Caco-2 (cell line): ENCODE measurements at regions not wholly inside any gene's neighbourhood (a gene's known extent, or its start where the extent isn't known, plus 50 kb on each side); places are given as distances from the start of the nearest gene placed in this dataset.
A peak's percentile ranks its signal among the peaks of the same experiment; 100 is the strongest.

Source experiments
- BruUV-seq: library from RNA; stranded (reverse); fragments of 400-500 nt; replicated peaks from 2 replicates; lab custom pipeline; 2021; lab: Mats Ljungman, UMichigan
- CTCF ChIA-PET: fragments of 300-600 bp; sonication (Branson Sonifier 250); formaldehyde crosslinking; loops from one replicate; lab custom pipeline; 2022; ENCODE audit warnings: antibody characterized with exemption; lab: Charles Lee
- POLR2A ChIA-PET: fragments of 300-600 bp; sonication (Branson Sonifier 250); formaldehyde crosslinking; loops from one replicate; lab custom pipeline; 2022; ENCODE audit warnings: antibody characterized with exemption; lab: Charles Lee
- DNase-seq, 2 experiments: peaks; one replicate each; pipeline versions ENCODE4 v3.0.0 to v3.0.0-alpha.2; 2020 to 2022
- H3K27me3 ChIP-seq: replicated peaks from 2 replicates; pipeline ENCODE4 v1.6.0; 2011; ENCODE audit warnings: low read length; ENCODE audit not compliant: control insufficient read depth, insufficient read depth
- H3K36me3 ChIP-seq: 2 replicates; pipeline ENCODE4 v1.5.1; 2011; ENCODE audit warnings: low read length; ENCODE audit not compliant: control insufficient read depth, insufficient read depth
- H3K4me1 ChIP-seq: fragments of 250-450 bp; sonication (Bioruptor Pico); 2 replicates; pipeline ENCODE4 v1.5.1; 2020; ENCODE audit warnings: mild to moderate bottlenecking
- H3K4me3 ChIP-seq: 2 replicates; pipeline ENCODE4 v1.5.1; 2011; ENCODE audit warnings: low read depth, mild to moderate bottlenecking, control low read depth, low read length
- H3K9me3 ChIP-seq: fragments of 250-450 bp; sonication (Bioruptor Pico); 2 replicates; pipeline ENCODE4 v1.5.1; 2020; ENCODE audit warnings: mild to moderate bottlenecking, moderate library complexity
- H3K27ac Mint-ChIP-seq: one replicate; pipeline ENCODE4 v1.8.0; 2022; ENCODE audit warnings: mixed read lengths; ENCODE audit not compliant: unreplicated experiment
- H3K27me3 Mint-ChIP-seq: one replicate; pipeline ENCODE4 v1.8.0; 2022; ENCODE audit warnings: mixed read lengths; ENCODE audit not compliant: insufficient read depth, unreplicated experiment
- H3K36me3 Mint-ChIP-seq: one replicate; pipeline ENCODE4 v1.8.0; 2022; ENCODE audit warnings: mild to moderate bottlenecking, mixed read lengths; ENCODE audit not compliant: insufficient read depth, unreplicated experiment
- H3K4me1 Mint-ChIP-seq: one replicate; pipeline ENCODE4 v1.8.0; 2022; ENCODE audit warnings: low read depth, mixed read lengths; ENCODE audit not compliant: unreplicated experiment
- H3K4me3 Mint-ChIP-seq: one replicate; pipeline ENCODE4 v1.8.0; 2022; ENCODE audit warnings: mild to moderate bottlenecking, moderate library complexity, mixed read lengths; ENCODE audit not compliant: unreplicated experiment
- H3K9me3 Mint-ChIP-seq: one replicate; pipeline ENCODE4 v1.8.0; 2022; ENCODE audit warnings: mixed read lengths; ENCODE audit not compliant: unreplicated experiment
- CTCF ChIP-seq, 2 experiments: fragments of 200-600 bp in 1 of 2; IDR thresholded peaks; 1 replicate in 1 of 2; 2 replicates in 1 of 2; pipeline versions ENCODE4 v1.5.1 to v1.8.0; 2011 to 2022; ENCODE audit warnings: antibody characterized with exemption in 1 of 2, control low read depth in 1 of 2, inconsistent platforms in 1 of 2, low read depth in 1 of 2, low read length in 1 of 2, mild to moderate bottlenecking in 1 of 2, moderate library complexity in 1 of 2; ENCODE audit not compliant: insufficient read depth in 1 of 2, severe bottlenecking in 1 of 2, unreplicated experiment in 1 of 2
- intact Hi-C: fragments of 100-400 bp; cut with micrococcal nuclease; formaldehyde crosslinking; loops from one replicate; pipeline ENCODE4 v1.10.0; 2022; ENCODE audit not compliant: unreplicated experiment

DNA sequence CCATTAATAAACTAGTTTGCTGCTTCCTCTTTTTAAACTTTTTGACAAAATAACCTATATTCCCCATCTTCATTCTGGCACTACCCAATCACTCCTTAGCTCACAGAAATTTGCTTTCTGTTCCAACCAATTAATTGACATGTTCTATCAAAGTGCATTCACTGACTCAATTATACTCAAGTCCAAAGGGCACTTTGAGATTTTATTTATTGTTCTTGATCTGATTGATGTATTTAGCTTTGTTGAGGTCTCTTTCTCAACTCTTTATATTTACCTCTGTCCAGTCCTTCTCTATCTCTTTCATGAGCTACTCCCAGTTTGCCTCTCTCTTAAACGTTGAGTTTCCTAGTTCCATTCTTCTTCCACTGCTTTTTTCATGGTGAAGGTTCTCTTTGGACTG lies 104.4 kb upstream of the TENT5A start:
- CTCF ChIA-PET: no interaction called here
- H3K36me3 Mint-ChIP-seq: no peaks in the 10 kb centered on the region
- BruUV-seq: no TSS peak
- peak overlapping the region; percentile 8 for H3K27ac Mint-ChIP-seq
- no peak for TF ChIP-seq CTCF (IDR thresholded peaks at IDR 0.05; ENCODE audit: insufficient read depth in 1 of 2, low read depth in 1 of 2, low read length in 1 of 2, severe bottlenecking in 1 of 2, unreplicated experiment in 1 of 2)
- peaks cover 37% of the 10 kb centered on the region for H3K4me1 Mint-ChIP-seq
- H3K4me3 Mint-ChIP-seq: no peak overlapping the region
- peaks cover 13% of the 10 kb centered on the region for H3K9me3 Mint-ChIP-seq
- Histone ChIP-seq H3K27me3 (no peaks in the 10 kb centered on the region), H3K4me3 (no peak overlapping the region), H3K4me1 (peaks cover 56% of the 10 kb centered on the region), H3K36me3 (no peaks in the 10 kb centered on the region), H3K9me3 (no peaks in the 10 kb centered on the region; the same call in 1 of the 2 replicates)
- intact Hi-C loops: no loop called here
- no peak for DNase-seq
- POLR2A ChIA-PET: no interaction called here
- no peaks in the 10 kb centered on the region for H3K27me3 Mint-ChIP-seq

- H3K4me3 ChIP-seq: no peak overlapping the region
- intact Hi-C loops: loop anchor here (1.0 to 5.0 kb wide), 7 partner anchors 9 to 292 kb away; partner anchors contain the start of gene TENT5A
- Mint-ChIP-seq H3K4me1 (peaks cover 37% of the 10 kb centered on the region), H3K36me3 (peaks cover under 1% of the 10 kb centered on the region), H3K4me3 (peak overlapping the region; percentile 58), H3K27ac (peak overlapping the region; percentile 87), H3K9me3 (peaks cover 14% of the 10 kb centered on the region), H3K27me3 (no peaks in the 10 kb centered on the region)
- DNase-seq: peak; percentile 59 to 65
- H3K9me3 ChIP-seq: no peaks in the 10 kb centered on the region; the same call in 1 of the 2 replicates
- no TSS peak for BruUV-seq
- ChIA-PET POLR2A (no interaction called here), CTCF (no interaction called here)
- H3K36me3 ChIP-seq: no peaks in the 10 kb centered on the region
- peaks cover 52% of the 10 kb centered on the region for H3K4me1 ChIP-seq
- TF ChIP-seq CTCF (IDR thresholded peaks at IDR 0.05; ENCODE audit: insufficient read depth in 1 of 2, low read depth in 1 of 2, low read length in 1 of 2, severe bottlenecking in 1 of 2, unreplicated experiment in 1 of 2): no peak
- H3K27me3 ChIP-seq: no peaks in the 10 kb centered on the region
Measured at GRCh38 chr6:81854474-81854873, 102.0 kb upstream of the TENT5A start.

- peak overlapping the region; percentile 87 for H3K27ac Mint-ChIP-seq
- BruUV-seq: no TSS peak
- Histone ChIP-seq H3K27me3 (no peaks in the 10 kb centered on the region), H3K4me1 (peaks cover 51% of the 10 kb centered on the region), H3K4me3 (no peak overlapping the region), H3K9me3 (no peaks in the 10 kb centered on the region; the same call in 1 of the 2 replicates), H3K36me3 (no peaks in the 10 kb centered on the region)
- CTCF ChIA-PET: no interaction called here
- no peak for TF ChIP-seq CTCF (IDR thresholded peaks at IDR 0.05; ENCODE audit: insufficient read depth in 1 of 2, low read depth in 1 of 2, low read length in 1 of 2, severe bottlenecking in 1 of 2, unreplicated experiment in 1 of 2)
- no peaks in the 10 kb centered on the region for H3K27me3 Mint-ChIP-seq
- peaks cover 37% of the 10 kb centered on the region for H3K4me1 Mint-ChIP-seq
- peaks cover 19% of the 10 kb centered on the region for H3K9me3 Mint-ChIP-seq
- peak overlapping the region; percentile 58 for H3K4me3 Mint-ChIP-seq
- intact Hi-C loops: loop anchor here (1.0 to 5.0 kb wide), 7 partner anchors 9 to 292 kb away; partner anchors contain the start of gene TENT5A
- POLR2A ChIA-PET: no interaction called here
- peak in 1 of 2 experiments; percentile 63 for DNase-seq
- H3K36me3 Mint-ChIP-seq: peaks cover 5% of the 10 kb centered on the region
Measured at GRCh38 chr6:81853975-81854374, 101.5 kb upstream of the TENT5A start.
